HEK293 (cell line): ENCODE measurements at regions not wholly inside any gene's neighbourhood (a gene's known extent, or its start where the extent isn't known, plus 50 kb on each side); places are given as distances from the start of the nearest gene placed in this dataset.

Experiments used
- CTCF ChIA-PET: fragments of 350-600 bp; formaldehyde crosslinking; extraction: SDS; loops from one replicate; lab custom pipeline; 2021; ENCODE audit warnings: antibody characterized with exemption; lab: Yijun Ruan, JAX
- POLR2A ChIA-PET: fragments of 300-600 bp; formaldehyde crosslinking; extraction: SDS; loops from one replicate; lab custom pipeline; 2020; ENCODE audit warnings: antibody characterized with exemption, inconsistent platforms; lab: Yijun Ruan, JAX
- H3K27ac ChIP-seq: fragments of 200-500 bp; sonication (Bioruptor generic); 2 replicates; pipeline ENCODE4 v1.5.1; 2014; ENCODE audit warnings: low read depth, low read length, control low read depth, inconsistent platforms; ENCODE audit errors: extremely low read depth
- H3K36me3 ChIP-seq, 2 experiments: fragments of 200-500 bp in 1 of 2; sonication (Bioruptor generic) in 1 of 2; 1 replicate in 1 of 2; 2 replicates in 1 of 2; pipeline ENCODE4 v1.5.1; 2014 to 2017; ENCODE audit warnings: inconsistent platforms in 2 of 2, low read length in 2 of 2; ENCODE audit not compliant: control insufficient read depth in 2 of 2, insufficient read depth in 1 of 2
- H3K4me1 ChIP-seq: fragments of 200-500 bp; sonication (Bioruptor generic); 2 replicates; pipeline ENCODE4 v1.5.1; 2014; ENCODE audit warnings: mild to moderate bottlenecking, low read length, inconsistent platforms; ENCODE audit not compliant: control insufficient read depth, insufficient read depth
- H3K4me3 ChIP-seq: 2 replicates; pipeline ENCODE4 v1.5.1; 2011; ENCODE audit warnings: low read depth, mild to moderate bottlenecking, control low read depth, low read length, moderate library complexity
- H3K9me3 ChIP-seq: fragments of 200-500 bp; sonication (Bioruptor generic); 2 replicates; pipeline ENCODE4 v1.5.1; 2014; ENCODE audit warnings: low read depth, low read length, inconsistent platforms; ENCODE audit not compliant: control insufficient read depth, insufficient read depth
- GFI1B ChIP-seq: fragments of 450-650 bp; formaldehyde crosslinking; IDR thresholded peaks from 2 replicates; pipeline ENCODE4 v1.5.1; 2016; ENCODE audit warnings: missing biosample characterization, missing genetic modification characterization
- IKZF3 ChIP-seq: fragments of 450-650 bp; IDR thresholded peaks from 2 replicates; pipeline ENCODE4 v1.5.0; 2018; ENCODE audit warnings: missing biosample characterization, mild to moderate bottlenecking, missing genetic modification characterization, moderate library complexity
- INSM2 ChIP-seq: fragments of 450-650 bp; formaldehyde crosslinking; IDR thresholded peaks from 2 replicates; pipeline ENCODE4 v1.5.1; 2016; ENCODE audit warnings: missing biosample characterization, missing genetic modification characterization
- SP2 ChIP-seq: fragments of 450-650 bp; formaldehyde crosslinking; IDR thresholded peaks from 2 replicates; pipeline ENCODE4 v1.5.1; 2016; ENCODE audit warnings: missing biosample characterization, missing genetic modification characterization
- YY1 ChIP-seq: fragments of 450-650 bp; formaldehyde crosslinking; IDR thresholded peaks from 2 replicates; pipeline ENCODE4 v1.5.1; 2018; ENCODE audit warnings: missing biosample characterization, missing genetic modification characterization
- ZBTB20 ChIP-seq: fragments of 450-650 bp; formaldehyde crosslinking; IDR thresholded peaks from 2 replicates; pipeline ENCODE4 v1.5.1; 2016; ENCODE audit warnings: missing biosample characterization, missing genetic modification characterization
- ZBTB21 ChIP-seq: fragments of 450-650 bp; formaldehyde crosslinking; IDR thresholded peaks from 2 replicates; pipeline ENCODE4 v1.5.1; 2017; ENCODE audit warnings: missing biosample characterization, missing genetic modification characterization
- ZBTB26 ChIP-seq: fragments of 450-650 bp; formaldehyde crosslinking; optimal IDR thresholded peaks from 2 replicates; pipeline ENCODE3; 2016; ENCODE audit warnings: missing biosample characterization, mild to moderate bottlenecking, missing genetic modification characterization
- ZBTB48 ChIP-seq: fragments of 450-650 bp; formaldehyde crosslinking; IDR thresholded peaks from 2 replicates; pipeline ENCODE4 v1.5.1; 2016; ENCODE audit warnings: missing biosample characterization, missing genetic modification characterization
- ZNF157 ChIP-seq: fragments of 450-650 bp; formaldehyde crosslinking; IDR thresholded peaks from 2 replicates; pipeline ENCODE4 v1.5.1; 2016; ENCODE audit warnings: missing biosample characterization, missing genetic modification characterization
- ZNF16 ChIP-seq: fragments of 450-650 bp; formaldehyde crosslinking; IDR thresholded peaks from 2 replicates; pipeline ENCODE4 v1.5.1; 2016; ENCODE audit warnings: low read depth, missing biosample characterization, missing genetic modification characterization
- ZNF184 ChIP-seq: fragments of 450-650 bp; IDR thresholded peaks from 2 replicates; pipeline ENCODE4 v1.5.1; 2018; ENCODE audit warnings: missing biosample characterization, mild to moderate bottlenecking, missing genetic modification characterization
- ZNF202 ChIP-seq: fragments of 450-650 bp; formaldehyde crosslinking; IDR thresholded peaks from 2 replicates; pipeline ENCODE4 v1.5.1; 2016; ENCODE audit warnings: missing biosample characterization, missing genetic modification characterization, borderline replicate concordance
- ZNF311 ChIP-seq: fragments of 450-650 bp; formaldehyde crosslinking; IDR thresholded peaks from 2 replicates; pipeline ENCODE4 v1.5.1; 2017; ENCODE audit warnings: missing biosample characterization, missing genetic modification characterization, borderline replicate concordance
- ZNF341 ChIP-seq: fragments of 450-650 bp; formaldehyde crosslinking; IDR thresholded peaks from 2 replicates; pipeline ENCODE4; 2016; ENCODE audit warnings: low read depth, missing biosample characterization, missing genetic modification characterization
- ZNF354C ChIP-seq: fragments of 450-650 bp; formaldehyde crosslinking; IDR thresholded peaks from 2 replicates; pipeline ENCODE4 v1.5.1; 2016; ENCODE audit warnings: missing biosample characterization, missing genetic modification characterization, low read depth, borderline replicate concordance
- ZNF423 ChIP-seq: fragments of 450-650 bp; formaldehyde crosslinking; IDR thresholded peaks from 2 replicates; pipeline ENCODE4 v1.5.1; 2016; ENCODE audit warnings: missing biosample characterization, missing genetic modification characterization
- ZNF473 ChIP-seq: fragments of 450-650 bp; formaldehyde crosslinking; IDR thresholded peaks from 2 replicates; pipeline ENCODE4 v1.5.1; 2017; ENCODE audit warnings: missing biosample characterization, missing genetic modification characterization
- ZNF513 ChIP-seq: fragments of 450-650 bp; IDR thresholded peaks from 2 replicates; pipeline ENCODE4 v1.5.1; 2018; ENCODE audit warnings: missing biosample characterization, missing genetic modification characterization
- ZNF585B ChIP-seq: fragments of 450-650 bp; formaldehyde crosslinking; IDR thresholded peaks from 2 replicates; pipeline ENCODE4 v1.5.1; 2016; ENCODE audit warnings: missing biosample characterization, missing genetic modification characterization
- ZNF623 ChIP-seq: fragments of 450-650 bp; formaldehyde crosslinking; IDR thresholded peaks from 2 replicates; pipeline ENCODE4 v1.5.1; 2016; ENCODE audit warnings: missing biosample characterization, missing genetic modification characterization
- ZNF645 ChIP-seq: fragments of 450-650 bp; formaldehyde crosslinking; IDR thresholded peaks from 2 replicates; pipeline ENCODE4; 2016; ENCODE audit warnings: missing biosample characterization, missing genetic modification characterization
- ZNF707 ChIP-seq: fragments of 450-650 bp; formaldehyde crosslinking; IDR thresholded peaks from 2 replicates; pipeline ENCODE4 v1.5.1; 2016; ENCODE audit warnings: missing biosample characterization, missing genetic modification characterization
- ZNF76 ChIP-seq: fragments of 450-650 bp; formaldehyde crosslinking; IDR thresholded peaks from 2 replicates; pipeline ENCODE4; 2016; ENCODE audit warnings: low read depth, missing biosample characterization, missing genetic modification characterization, borderline replicate concordance
- ZNF785 ChIP-seq: fragments of 450-650 bp; formaldehyde crosslinking; IDR thresholded peaks from 2 replicates; pipeline ENCODE4 v1.5.1; 2016; ENCODE audit warnings: missing biosample characterization, missing genetic modification characterization

GRCh38 chr6:93889713-93890112 lies 470.4 kb upstream of the EPHA7 start (continued):
- TF ChIP-seq ZNF645 (tag by site-specific recombination) = no peak
- TF ChIP-seq ZNF623 (tag by site-specific recombination) = no peak
- no peak for TF ChIP-seq ZBTB20 (tag by site-specific recombination)
- no peak for TF ChIP-seq GFI1B (tag by site-specific recombination)
- TF ChIP-seq ZNF785 (tag by site-specific recombination) = no peak
- TF ChIP-seq SP2 (tag by site-specific recombination) = no peak

GRCh38 chr6:93886416-93886815 lies 467.1 kb upstream of the EPHA7 start:
- H3K4me3 ChIP-seq = no peak overlapping the region
- no peak for TF ChIP-seq ZNF311 (tag by site-specific recombination)
- TF ChIP-seq YY1 (tag by site-specific recombination) = no peak
- no peak for TF ChIP-seq ZNF585B (tag by site-specific recombination)
- TF ChIP-seq ZBTB48 (tag by site-specific recombination) = no peak
- H3K27ac ChIP-seq = no peak overlapping the region
- POLR2A ChIA-PET = no interaction called here
- no peaks in the 10 kb centered on the region for H3K4me1 ChIP-seq
- H3K36me3 ChIP-seq = no peaks in the 10 kb centered on the region
- CTCF ChIA-PET = interaction anchor here (0.7 kb wide), 1 partner anchor 82 kb away, joined by 3 read pairs; no protein-coding TSS in a partner anchor
- H3K9me3 ChIP-seq = no peaks in the 10 kb centered on the region

GRCh38 chr6:93859971-93860370 lies 440.6 kb upstream of the EPHA7 start:
- POLR2A ChIA-PET = no interaction called here

More at GRCh38 chr6:93859971-93860370, 440.6 kb upstream of the EPHA7 start:
- CTCF ChIA-PET = no interaction called here
- Histone ChIP-seq H3K36me3 (no peaks in the 10 kb centered on the region), H3K9me3 (no peaks in the 10 kb centered on the region), H3K4me3 (no peak overlapping the region), H3K4me1 (no peaks in the 10 kb centered on the region), H3K27ac (no peak overlapping the region)
- no peak for TF ChIP-seq ZNF202
- no peak for TF ChIP-seq ZBTB26 (tag by site-specific recombination)
- TF ChIP-seq ZNF513 = no peak
- no peak for TF ChIP-seq ZNF707 (tag by site-specific recombination)
- no peak for TF ChIP-seq IKZF3 (tag by site-specific recombination)
- TF ChIP-seq ZNF473 (tag by site-specific recombination) = no peak
- TF ChIP-seq ZNF157 = no peak
- no peak for TF ChIP-seq ZBTB21 (tag by site-specific recombination)
- no peak for TF ChIP-seq ZNF76 (tag by site-specific recombination)
- no peak for TF ChIP-seq ZNF623 (tag by site-specific recombination)
- no peak for TF ChIP-seq ZNF423 (tag by site-specific recombination)
- TF ChIP-seq ZNF354C (tag by site-specific recombination) = no peak
- no peak for TF ChIP-seq ZNF184 (tag by site-specific recombination)
- TF ChIP-seq ZNF341 (tag by site-specific recombination) = no peak
- no peak for TF ChIP-seq INSM2 (tag by site-specific recombination)
- no peak for TF ChIP-seq ZNF16
